ENCODE measurements at regions not wholly inside any gene's neighbourhood (a gene's known extent, or its start where the extent isn't known, plus 50 kb on each side); places are given as distances from the start of the nearest gene placed in this dataset.
"Not testable (repeated sequence)": the region's sequence is repeated elsewhere in the genome, so short reads cannot be mapped to it uniquely, and the experiment has no call there.

- no peak for DNase-seq
These were observed 225.6 kb upstream of the JARID2 start for GRCh38 chr6:15020119-15020770.

- DNase-seq: no peak
These were observed 224.8 kb upstream of the JARID2 start for GRCh38 chr6:15021074-15021473.

DNA sequence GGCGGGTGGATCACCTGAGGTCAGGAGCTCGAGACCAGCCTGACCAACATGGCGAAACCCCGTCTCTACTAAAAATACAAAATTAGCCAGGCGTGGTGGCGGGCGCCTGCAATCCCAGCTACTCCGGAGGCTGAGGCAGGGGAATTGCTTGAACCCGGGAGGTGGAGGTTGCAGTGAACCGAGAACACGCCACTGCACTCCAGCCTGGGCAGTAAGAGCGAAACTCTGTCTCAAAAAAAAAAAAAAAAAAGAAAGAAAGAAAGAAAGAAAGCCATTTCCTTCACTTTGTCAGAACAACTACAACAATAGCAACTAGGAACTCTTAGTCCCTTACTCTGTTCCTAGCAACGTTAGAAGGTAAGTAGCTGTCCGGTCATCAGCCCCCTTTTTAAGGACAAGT, 222.9 kb upstream of the JARID2 start:
- DNase-seq: not testable (repeated sequence)

DNA sequence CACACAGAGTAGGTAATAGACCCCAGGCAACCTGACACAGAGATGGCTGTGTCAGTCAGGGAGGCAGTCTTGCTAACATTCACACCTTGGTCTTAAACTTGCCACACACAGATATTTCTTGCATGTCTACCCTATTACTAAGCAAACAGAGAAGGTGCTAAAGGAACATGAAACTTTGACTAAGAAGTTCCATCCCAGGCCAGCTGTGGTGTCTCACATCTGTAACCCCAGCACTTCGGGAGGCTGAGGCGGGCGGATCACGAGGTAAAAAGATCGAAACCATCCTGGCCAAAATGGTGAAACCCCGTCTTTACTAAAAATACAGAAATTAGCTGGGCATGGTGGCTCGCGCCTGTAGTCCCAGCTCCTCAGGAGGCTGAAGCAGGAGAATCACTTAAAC, 222.4 kb upstream of the JARID2 start:
- no peak for DNase-seq

- DNase-seq: no peak
These were observed 220.4 kb upstream of the JARID2 start for GRCh38 chr6:15025446-15025845.

GRCh38 chr6:15026832-15027231, 219.0 kb upstream of the JARID2 start:
- DNase-seq: no peak

- no peak for DNase-seq
These were observed 218.4 kb upstream of the JARID2 start for GRCh38 chr6:15027472-15027871.

DNA sequence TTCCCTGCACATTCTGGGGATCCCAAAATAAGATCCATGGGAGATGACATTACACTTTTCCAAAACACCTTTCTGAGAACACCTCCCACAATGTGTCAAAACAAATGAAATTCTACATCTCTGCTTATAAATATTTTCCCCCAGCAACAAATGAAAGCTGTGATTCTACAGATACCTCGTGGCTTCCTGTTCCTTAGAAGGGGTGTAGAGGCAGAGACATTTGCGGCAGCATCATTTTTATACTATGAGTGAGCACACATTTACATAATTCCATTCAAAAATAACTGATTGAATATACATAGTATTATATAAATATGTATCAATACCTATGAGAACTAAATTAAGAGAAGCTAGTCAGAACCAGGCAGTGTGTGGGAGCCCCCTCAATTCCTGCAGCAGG, 213.9 kb upstream of the JARID2 start:
- no peak for DNase-seq

GRCh38 chr6:15033850-15034203, 212.0 kb upstream of the JARID2 start:
- no peak for DNase-seq

DNA sequence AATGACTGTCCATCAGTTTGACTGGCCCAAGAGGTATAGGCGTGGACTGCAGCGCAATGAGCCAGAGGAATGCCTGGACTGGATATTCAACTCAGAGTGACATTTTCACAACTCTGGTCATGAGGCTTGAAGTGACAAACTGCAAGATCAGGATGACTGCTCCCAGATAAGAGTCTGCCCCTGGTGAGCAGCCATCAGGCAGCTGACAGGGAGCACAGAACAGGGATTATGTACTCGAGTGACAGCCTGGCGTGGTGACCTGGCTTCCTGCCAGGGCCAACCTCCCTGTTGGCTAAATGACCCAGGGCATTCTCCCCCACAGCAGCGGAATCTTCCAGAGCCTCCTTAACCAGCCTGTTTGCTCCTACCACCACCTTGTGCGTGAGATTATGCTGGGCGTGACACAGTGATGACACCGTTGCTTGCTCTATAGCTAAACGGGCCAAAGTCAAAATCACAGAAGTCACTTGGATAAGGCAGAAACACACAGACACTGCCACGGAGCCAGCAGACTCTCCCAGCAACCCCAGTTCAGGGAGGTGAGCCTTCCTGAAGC, 209.1 kb upstream of the JARID2 start:
- no peak for DNase-seq

DNA sequence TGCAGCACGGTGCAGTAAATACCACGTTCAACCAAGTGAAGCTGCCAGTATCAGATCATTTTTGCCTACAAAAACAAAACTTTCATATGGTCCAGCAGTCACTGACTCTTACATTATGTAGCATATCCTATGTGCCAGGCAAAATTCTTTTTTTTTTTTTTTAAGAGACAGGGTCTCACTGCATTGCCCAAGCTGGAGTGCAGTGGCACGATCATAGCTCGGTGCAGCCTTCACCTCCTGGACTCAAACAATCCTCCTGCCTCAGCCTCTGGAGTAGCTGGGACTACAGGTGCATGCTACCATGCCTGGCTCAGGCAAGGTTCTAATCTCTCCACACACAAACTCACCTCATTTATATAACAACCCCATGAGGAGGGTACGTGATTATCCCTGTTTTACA, 208.6 kb upstream of the JARID2 start:
- DNase-seq: no peak

DNA sequence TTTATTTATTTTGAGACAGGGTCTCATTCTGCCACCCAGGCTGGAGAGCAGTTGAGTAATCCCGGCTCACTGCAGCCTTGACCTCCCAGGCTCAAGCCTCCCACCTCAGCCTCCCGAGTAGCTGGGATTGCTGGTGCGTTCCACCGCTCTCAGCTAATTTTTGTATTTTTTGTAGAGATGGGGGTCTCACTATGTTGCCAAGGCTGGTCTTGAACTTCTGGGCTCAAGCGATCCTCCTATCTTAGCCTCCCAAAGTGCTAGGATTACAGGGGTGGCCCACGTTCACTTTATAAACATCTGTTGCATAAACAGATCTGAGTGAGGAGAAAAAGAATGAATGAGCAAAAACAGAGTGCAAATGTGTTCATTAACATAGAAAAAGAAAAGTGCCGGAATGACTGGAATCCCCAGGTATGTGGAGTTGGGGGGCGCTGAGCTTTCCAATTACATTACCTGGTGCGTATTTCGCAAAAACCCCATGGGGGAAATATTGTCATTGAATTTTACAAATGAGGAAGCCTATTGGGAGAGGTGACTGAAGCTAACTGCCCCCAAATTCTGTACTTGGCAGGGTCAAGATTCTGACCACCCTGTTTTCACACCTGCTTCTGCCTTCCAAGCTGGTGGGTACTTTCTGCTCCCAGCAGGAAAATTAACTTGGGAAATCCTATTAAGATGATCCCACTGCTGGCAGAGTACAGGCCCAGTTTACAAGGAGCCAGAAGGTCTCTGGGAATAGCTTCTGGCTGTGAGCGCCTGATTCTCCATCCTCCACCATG, 207.7 kb upstream of the JARID2 start:
- DNase-seq: no peak

DNA sequence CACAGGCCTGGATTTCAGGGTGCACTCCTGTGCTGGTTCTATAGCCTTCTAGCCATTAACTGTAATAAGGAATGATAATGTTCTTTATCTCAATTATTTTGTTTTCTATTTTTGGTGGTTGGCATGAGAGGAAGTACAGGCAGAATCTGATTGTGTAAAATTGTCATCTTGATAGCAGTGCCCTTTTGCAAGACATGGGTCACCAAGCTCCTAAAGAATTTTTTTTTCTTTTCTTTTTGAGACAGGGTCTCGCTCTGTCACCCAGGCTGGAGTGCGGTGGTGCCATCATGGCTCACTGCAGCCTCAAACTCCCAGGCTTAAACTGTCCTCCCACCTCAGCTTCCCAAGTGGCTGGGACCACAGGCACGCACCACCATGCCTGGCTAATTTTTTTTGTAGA, 206.7 kb upstream of the JARID2 start:
- DNase-seq: no peak

DNA sequence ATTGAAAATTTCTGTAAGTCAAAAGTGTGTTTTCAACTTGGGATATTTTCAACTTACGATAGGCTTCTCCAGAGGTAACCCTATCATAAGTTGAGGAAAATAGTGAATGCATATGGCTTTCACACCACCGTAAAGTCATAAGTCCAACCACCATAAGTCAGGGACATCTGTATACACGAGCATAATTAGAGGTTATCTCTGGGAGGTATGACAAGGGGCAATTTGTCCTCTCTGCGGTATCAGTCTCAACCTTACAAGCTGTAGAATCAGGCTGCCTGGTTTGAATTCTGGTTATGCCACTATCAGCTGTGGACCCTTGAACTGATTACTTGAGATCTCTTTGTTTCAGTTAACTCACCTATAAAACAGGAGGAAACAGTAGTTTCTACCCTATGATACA, 202.9 kb upstream of the JARID2 start:
- no peak for DNase-seq

GRCh38 chr6:15044146-15044882, 201.6 kb upstream of the JARID2 start:
- DNase-seq: no peak

DNA sequence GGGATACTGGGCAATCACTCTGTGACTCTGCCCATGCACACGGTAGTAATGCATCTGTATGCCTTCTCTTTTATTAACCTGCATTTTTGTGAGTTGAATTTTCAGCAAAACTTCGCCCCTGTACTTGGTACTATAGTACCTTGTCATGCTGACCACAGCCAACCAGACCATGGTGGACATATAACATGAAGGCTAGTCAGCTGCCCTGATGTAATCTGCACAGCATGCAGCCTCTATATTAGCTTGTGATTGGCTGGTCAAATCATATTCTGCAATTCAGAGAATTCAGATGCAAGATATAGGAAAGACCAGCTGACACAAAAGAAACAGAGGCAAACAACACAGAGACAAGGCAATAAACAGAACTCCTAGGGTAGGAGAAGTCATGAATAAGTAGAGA, 200.9 kb upstream of the JARID2 start:
- no peak for DNase-seq

DNA sequence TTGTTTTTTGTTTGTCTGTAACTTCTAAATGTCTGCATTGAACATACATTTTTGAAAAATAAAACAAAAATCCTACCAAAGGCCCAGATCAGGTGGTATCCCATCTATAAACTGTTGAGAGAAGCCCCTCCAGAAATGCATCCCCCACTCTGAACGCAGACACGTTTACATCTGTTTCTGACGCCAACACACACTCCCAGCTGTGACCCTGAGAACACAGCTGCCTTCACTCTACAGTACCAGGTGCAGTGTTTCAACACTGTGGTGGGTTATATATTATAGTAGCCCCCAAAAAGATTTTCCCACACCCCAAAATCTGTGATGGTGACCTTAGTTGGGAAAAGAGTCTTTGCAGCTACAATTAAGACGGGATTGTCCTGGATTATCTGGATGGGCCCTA, 199.1 kb upstream of the JARID2 start:
- no peak for DNase-seq

DNA sequence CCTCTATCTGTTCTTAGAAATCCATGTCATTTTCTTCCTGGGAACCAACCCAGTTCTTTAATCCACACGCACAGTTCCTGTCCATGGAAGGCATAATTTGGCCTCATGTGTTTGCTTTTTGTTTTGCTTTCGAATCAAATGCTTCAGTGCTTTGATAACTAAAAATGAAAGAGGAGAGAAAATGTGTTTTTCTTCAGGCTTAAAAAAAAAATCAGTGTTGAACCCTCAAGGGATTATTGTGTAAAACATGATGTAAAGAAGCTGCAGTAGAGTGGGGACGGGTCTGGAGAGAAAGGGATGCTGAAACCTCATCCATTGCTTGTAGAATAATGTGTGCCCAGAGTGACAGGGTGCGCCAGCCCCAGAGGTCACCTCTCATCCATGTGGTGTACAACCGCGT, 197.5 kb upstream of the JARID2 start:
- no peak for DNase-seq

DNA sequence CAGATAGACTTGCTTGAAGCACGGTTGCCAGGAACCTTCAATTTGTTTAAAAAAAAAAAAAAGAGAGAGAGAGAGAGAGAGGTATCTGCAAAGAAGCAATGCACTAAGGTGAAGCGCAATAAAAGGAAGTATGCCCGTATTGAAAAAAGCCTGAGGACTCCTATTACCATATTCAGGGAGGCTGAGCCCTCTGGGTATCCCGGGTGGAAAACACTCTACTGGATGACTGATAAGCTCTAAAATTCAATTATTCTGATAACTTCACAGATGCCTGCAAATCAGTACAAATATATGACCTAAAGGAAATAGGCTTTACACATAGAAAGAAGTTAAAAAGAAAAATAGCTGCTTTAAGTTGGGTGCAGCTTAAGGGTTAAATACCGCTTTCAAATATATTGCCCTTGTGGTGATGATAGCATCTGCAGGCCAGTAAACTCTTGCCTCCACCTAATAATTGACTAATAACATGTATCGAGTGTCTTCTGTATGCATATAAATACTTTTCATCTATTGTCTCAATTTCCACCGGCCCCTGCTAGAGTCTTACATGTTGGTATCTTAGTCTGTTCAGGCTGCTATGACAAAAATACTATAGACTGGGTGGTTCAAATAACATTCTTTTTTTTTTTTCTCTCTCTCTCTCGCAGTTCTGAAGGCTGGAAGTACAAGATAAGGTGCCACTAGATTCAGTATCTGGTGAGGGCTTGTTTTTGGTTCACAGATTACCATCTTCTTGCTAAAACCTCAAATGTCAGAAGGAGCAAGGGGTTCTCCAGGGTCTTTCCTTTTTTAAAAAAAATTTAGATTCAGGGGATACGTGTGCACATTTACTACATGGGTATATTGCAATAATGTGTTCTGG, 187.4 kb upstream of the JARID2 start:
- DNase-seq: no peak

- no peak for DNase-seq
These were observed 184.7 kb upstream of the JARID2 start for GRCh38 chr6:15061180-15061641.

DNA sequence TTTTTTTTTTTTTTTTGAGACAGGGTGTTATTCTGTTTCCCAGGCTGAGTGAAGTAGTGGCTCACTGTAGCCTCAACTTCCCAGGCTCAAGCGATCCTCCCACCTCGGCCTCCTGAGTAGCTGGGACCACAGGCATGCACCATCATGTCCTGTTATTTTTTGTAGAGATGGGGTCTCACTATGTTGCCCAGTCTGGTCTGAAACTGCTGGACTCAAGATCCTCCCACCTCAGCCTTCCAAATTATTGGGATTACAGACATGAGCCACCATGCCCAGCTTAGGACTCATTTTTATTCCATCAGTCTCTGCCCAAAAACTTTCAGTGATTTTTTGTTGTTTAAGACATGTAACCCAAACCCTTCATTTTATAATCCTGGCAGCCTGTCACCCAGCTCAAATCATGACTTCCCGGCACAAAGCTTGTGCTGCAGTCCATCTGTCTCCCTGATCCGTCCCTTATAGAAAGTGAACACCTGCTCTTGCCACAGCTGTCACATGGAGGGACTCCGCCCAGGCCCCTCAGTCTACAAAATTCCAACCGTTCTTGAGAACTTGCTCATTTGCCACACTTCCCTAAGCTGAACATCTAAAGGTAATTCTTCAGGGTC, 183.9 kb upstream of the JARID2 start:
- DNase-seq: peak; percentile 68

- no peak for DNase-seq
These were observed 183.2 kb upstream of the JARID2 start for GRCh38 chr6:15062516-15063252.
